Glomerular endothelial cell (primary cell): ENCODE measurements at regions not wholly inside any gene's neighbourhood (a gene's known extent, or its start where the extent isn't known, plus 50 kb on each side); places are given as distances from the start of the nearest gene placed in this dataset.

Source experiments
- DNase-seq: peaks from one replicate; pipeline ENCODE4 v3.0.0-alpha.2; 2011; ENCODE audit warnings: low read depth, low spot score; ENCODE audit errors: extremely low read depth

- no peak for DNase-seq
These were observed 96.6 kb upstream of the FOXP4 start for GRCh38 chr6:41449399-41450245.

GRCh38 chr6:41450581-41450980 lies 95.6 kb upstream of the FOXP4 start:
- no peak for DNase-seq

GRCh38 chr6:41451039-41451438 lies 95.1 kb upstream of the FOXP4 start:
- no peak for DNase-seq

GRCh38 chr6:41451515-41452163 lies 94.5 kb upstream of the FOXP4 start:
- no peak for DNase-seq

- DNase-seq: no peak
These were observed 93.4 kb upstream of the FOXP4 start for GRCh38 chr6:41452763-41453162.

GRCh38 chr6:41453244-41453643 lies 92.9 kb upstream of the FOXP4 start:
- DNase-seq: no peak

- no peak for DNase-seq
These were observed 91.9 kb upstream of the FOXP4 start for GRCh38 chr6:41454189-41454789.

- no peak for DNase-seq
These were observed 90.8 kb upstream of the FOXP4 start for GRCh38 chr6:41455410-41455809.

- no peak for DNase-seq
These were observed 90.4 kb upstream of the FOXP4 start for GRCh38 chr6:41455818-41456217.

- no peak for DNase-seq
These were observed 88.9 kb upstream of the FOXP4 start for GRCh38 chr6:41457303-41457670.

GRCh38 chr6:41459738-41460137 lies 86.4 kb upstream of the FOXP4 start:
- no peak for DNase-seq

- no peak for DNase-seq
These were observed 85.3 kb upstream of the FOXP4 start for GRCh38 chr6:41460742-41461336.

- DNase-seq: no peak
These were observed 84.1 kb upstream of the FOXP4 start for GRCh38 chr6:41462033-41462432.

- DNase-seq: peak; percentile 44
These were observed 82.9 kb upstream of the FOXP4 start for GRCh38 chr6:41463062-41463930.

GRCh38 chr6:41464019-41464418 lies 82.2 kb upstream of the FOXP4 start:
- no peak for DNase-seq

- DNase-seq: no peak
These were observed 81.7 kb upstream of the FOXP4 start for GRCh38 chr6:41464481-41464880.

GRCh38 chr6:41466437-41466990 lies 79.7 kb upstream of the FOXP4 start:
- no peak for DNase-seq

- DNase-seq: no peak
These were observed 79.1 kb upstream of the FOXP4 start for GRCh38 chr6:41467061-41467460.

GRCh38 chr6:41467627-41468404 lies 78.4 kb upstream of the FOXP4 start:
- no peak for DNase-seq
